HL-60/S4 treated with retinoic acid at 250 ng/mL for 4 days and 3 days (cell line): ENCODE measurements at regions not wholly inside any gene's neighbourhood (a gene's known extent, or its start where the extent isn't known, plus 50 kb on each side); places are given as distances from the start of the nearest gene placed in this dataset.

Experiments used
- in situ Hi-C: fragments of 300-500 bp; cut with MboI; formaldehyde crosslinking; loops from 2 replicates; pipeline ENCODE4 v1.7.0; 2022; ENCODE audit warnings: low sequenced_read_pairs

DNA sequence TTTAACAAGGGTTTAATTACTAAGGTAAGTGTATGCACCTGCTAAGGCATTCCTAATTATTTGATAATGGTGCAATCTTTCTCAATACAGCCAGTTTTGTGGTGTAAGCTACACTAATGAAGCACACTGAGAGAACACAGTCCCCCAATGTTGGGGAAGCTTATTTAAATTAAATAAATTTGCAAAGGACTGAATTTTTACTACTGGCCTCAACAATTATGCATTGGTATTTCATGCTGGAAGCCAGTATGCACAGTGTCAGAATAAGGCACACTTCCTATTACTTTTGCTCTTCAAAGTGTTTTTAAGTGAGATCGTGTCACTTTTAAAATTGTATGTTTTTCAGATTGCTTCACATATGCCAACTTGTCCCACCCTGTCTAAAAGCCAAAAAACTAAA, 103.2 kb upstream of the ZNF521 start:
- in situ Hi-C loops, result no loop called here

DNA sequence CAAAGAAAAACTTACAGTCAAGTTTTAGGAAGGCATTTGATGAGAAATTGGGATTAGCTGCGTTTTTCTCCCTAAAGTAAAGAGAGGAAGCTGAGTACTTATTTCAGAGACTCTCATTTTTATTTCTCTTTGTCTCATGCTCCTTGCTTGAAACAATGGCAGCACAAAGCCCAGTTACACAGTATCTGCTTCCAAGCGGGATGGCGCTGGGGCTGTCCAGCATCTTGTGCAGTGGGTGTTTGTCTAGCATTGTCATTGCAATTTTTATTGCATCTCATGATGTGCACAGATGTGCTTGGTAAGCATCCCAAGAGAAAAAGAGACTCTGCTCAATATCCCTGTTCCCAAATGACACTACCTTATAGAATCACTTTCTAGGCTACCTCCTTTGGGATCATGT, 102.8 kb upstream of the ZNF521 start:
- in situ Hi-C loops, result no loop called here

DNA sequence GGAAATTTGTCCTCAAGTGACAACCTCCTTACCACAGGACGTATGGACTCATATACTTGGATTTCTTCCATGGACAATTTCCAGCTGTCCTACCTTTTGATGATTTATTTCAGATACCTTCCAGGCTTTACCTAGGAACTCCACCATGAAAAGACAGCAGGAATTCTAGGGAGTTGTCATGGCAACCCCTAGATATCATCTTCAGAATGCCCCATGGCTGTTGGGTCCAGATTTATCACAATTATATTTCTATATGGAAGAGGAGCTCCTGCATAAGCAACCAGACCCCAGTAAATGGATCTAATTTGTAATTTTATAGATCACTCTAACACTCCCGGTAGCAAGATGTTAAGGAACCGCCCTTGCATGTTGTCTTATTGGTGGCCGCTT, 102.3 kb upstream of the ZNF521 start:
- in situ Hi-C loops, result no loop called here

DNA sequence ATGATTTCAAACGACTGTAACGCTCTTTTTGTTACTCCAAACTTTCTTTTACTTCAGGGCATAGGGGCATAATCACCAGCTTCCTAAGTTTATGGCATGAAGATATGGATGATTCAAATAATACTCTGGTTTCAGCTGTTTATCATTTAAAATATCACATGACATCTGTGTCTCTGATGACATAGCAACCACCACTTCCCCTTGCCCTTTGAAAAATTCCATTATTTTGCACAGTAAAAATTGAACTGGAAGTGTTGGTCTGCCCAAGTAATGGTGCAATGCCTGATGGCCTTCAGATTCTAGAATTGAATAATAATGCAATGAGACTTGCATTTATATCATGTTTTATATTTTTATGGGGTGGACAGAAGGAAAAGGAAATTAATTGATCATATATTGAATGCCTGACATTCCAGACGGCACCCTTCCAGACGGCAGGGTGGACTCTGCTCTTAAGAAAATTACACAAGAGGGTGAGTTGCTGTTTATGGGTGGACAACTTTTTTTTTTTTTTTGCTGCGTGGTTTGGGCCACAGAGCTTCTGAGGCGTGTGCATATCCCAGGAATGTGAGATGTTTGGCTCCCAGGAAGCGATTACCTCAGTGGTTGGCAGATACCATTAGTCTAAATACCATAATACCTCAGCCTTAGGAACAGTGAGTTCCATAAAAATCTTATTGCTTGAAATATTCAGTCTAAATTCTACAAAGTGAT, 101.7 kb upstream of the ZNF521 start:
- in situ Hi-C loops, result no loop called here

DNA sequence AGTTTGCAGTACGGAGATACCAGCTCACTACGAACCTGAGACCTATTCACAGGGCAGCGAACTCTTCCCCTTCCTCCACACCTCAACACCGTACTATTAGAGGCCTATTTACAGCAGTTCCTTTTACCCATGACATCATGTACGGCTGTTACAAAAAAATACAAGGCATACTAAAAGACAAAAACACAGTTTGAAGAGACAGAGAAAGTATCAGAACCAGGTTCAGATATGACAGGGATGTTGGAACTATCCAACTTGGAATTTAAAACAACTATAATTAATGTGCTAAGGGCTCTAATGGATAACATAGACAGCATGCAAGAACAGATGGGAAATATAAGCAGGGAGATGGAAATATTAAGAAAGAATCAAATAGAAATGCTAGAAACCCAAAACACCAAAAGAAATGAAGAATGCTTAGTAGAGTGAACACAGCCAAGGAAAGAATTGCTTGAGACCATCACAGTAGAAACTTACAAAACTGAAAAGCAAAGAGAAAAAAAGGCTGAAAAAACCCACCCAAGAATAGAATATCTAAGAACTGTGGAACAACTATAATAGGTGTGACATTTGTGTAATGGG, 99.2 kb upstream of the ZNF521 start:
- in situ Hi-C loops, result no loop called here

DNA sequence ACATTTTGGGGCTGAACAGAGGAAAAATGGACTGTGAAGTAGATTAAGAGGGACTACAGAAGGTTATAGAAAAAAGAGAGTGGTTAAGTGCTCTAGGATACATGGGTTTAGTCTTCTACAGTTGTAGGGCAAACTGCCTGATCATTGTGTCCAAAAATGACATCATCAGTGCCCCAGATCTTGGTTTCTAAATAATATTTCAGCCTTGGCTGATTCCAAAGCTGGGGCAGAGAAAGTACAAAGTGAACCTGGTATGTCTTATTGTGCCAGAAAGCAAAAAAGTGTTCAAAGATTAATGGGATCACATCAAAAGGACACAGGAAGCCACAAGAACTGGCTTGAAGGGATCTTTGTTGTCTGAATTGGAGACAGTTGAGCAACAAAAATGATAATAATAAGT, 97.1 kb upstream of the ZNF521 start:
- in situ Hi-C loops, result no loop called here

DNA sequence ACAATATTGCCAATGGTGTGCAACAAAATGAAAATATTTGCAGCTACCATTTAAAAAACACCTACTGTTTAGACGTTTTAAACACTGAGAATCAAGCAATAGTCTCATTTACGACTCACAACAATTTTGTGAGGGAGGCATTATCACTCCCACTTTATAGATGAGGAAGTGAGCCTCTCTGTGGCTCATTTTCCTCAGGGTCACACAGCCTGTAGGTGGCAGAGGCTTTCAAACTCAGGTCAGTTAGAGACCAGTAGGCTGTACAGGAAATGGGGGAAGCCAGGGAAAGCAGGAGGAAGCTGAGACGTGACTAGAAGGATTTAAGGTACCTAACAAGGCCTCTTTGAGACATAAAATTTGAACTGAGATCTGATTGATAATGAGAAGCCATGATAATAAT, 95.0 kb upstream of the ZNF521 start:
- in situ Hi-C loops, result no loop called here

DNA sequence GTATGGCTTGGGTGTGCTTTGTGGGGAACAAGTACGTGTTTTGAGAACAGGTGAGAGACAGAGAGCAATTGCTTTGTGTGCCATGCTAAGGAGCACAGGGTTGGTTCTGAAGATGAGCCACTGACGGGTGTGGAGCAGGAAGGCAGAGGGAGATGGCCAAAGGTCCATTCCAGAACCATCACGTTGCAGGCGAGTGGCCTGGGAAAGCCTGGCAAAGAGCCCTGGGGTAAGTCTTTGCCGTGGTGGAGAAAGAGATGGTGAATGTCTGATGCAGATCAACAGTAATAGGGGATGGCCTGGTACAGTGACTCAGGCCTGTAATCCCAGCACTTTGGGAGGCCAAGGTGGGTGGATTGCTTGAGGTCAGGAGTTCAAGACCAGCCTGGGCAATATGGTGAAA, 93.5 kb upstream of the ZNF521 start:
- in situ Hi-C loops, result no loop called here

DNA sequence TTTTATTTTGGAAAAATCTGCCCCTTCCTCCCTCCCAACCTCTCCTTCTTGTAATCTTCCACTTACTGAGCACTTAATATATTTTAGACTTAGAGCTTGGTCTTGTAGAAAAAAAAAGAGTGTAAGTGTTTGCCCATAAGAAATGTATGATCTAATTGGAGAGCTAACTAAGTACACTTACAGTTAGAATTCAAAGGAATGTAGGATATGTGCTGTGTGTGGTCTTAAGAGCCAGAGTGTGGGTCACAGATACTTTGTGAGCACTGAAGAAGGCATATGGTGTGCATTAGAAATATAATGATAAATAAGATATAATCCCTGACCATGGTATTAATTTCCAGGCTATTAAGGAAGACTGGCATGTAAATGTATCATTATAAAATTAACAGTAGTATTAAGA, 91.8 kb upstream of the ZNF521 start:
- in situ Hi-C loops, result no loop called here

DNA sequence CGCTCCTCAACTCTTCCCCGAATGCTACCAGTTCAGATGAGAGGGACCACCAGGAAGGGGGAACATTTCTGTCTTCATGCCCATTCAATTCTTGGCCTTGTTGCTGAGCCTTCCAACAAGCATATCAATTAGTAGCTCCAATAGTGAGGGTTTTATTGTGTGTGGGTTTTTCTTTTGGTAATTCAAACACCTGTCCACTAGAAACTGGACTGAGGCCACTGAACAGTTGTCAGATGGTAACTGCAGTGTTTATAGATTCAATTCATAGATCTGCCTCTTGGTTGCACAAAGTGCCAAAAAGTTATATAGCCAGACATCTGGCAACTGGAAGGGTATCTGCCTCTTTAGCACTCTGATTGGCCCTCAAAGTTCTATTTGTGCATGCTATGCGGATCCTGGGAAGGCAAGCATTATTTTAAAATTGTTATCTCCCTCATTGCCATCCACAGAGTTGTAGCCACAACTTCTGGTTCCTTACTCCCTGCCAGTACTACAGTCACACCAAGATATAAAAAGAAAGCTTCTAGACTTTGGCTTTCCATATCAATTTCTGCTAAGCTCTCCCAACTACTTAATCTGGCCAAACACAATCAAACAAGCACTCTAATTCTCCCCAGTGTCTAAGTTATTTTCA, 83.3 kb upstream of the ZNF521 start:
- in situ Hi-C loops, result no loop called here

DNA sequence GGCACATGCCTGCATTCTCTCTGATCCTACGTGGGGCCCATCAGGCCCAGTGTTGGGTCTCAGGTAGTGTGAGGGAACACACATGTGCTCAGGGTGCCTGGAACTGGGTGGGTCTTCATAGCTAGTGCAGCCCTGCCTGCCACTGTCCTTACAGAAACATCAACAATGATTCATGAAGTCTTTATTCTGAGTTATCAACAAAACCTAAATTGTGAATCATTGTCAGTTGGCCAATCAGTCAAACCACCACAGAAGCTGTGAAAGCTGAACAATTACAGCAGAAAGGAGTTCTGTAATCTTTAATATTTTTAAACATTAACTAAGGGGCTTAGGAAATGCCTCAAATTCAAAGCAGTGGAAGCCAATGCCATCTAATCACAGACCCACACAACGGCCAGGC, 82.8 kb upstream of the ZNF521 start:
- in situ Hi-C loops, result no loop called here

DNA sequence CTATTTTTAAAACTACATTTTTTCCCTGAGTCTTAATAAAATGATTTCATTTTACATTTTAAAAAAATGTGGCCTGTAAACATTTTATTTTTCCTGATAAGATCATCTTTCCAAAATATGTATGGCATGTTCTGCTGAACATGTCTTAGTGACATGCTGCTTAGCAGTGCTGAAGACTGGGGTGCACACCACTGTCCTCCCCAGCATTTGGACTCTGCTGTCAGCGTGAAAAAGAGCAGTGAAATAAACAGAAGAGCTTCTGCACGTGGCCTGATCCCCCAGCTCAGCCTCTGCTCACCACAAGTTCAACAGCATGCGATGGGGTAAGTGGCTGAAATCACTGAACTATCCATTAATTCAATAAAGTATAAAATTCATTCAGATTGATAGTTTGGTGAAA, 81.6 kb upstream of the ZNF521 start:
- in situ Hi-C loops, result no loop called here

DNA sequence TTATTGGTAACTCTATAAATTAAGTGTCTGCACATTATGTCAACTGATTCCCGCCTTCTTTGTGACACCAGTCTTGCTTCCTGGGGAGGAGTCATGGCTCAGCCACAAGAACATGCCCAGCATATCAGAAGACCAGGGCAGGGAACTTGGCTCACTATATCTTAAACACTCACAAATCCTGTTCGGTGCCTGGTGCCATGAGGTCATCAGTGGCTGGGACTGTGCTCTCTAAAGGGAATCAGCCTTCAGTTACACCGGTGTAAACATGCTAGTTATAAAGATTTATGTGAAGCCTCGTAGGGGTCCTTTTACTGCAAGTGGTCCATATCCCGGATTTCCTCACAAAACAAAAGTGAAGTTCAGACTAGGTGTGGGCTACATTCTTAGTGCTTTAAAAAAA, 73.1 kb upstream of the ZNF521 start:
- in situ Hi-C loops, result no loop called here

DNA sequence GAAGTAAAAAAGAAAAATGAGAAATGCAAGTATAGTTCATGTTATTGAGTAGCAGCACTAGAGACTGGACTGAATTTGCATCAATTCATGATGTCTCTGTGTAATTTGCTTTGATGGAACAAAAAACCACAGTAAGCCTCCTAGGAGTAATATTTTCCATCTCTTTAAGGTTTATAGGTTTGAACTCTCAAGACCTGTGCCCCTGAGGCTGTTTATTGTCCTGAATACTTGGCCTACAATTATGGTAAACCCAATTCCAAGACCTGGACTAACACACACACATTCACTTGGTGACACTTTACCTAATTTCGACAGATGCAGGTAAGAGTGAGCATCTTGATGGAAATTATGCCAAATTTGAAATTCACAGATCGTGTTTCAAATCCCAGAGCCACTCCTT, 71.8 kb upstream of the ZNF521 start:
- in situ Hi-C loops, result no loop called here

DNA sequence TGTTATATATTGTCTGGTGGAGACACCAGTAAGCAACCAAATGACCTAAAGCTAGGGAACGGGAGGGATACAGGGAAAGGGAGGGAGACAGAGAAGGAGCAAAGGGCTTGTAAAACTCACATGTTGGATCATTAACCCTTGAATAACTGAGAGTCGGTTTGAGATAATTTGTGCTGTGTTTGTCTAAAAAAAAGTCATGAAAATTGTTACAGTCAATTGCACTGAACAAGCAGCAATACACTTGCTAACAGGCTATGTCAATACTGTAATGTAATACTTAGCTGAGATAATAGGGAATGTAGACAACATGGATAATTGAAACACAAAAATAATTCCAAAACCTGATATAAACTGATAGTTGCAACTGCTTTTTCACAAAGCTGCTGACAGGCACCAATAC, 71.3 kb upstream of the ZNF521 start:
- in situ Hi-C loops, result no loop called here

DNA sequence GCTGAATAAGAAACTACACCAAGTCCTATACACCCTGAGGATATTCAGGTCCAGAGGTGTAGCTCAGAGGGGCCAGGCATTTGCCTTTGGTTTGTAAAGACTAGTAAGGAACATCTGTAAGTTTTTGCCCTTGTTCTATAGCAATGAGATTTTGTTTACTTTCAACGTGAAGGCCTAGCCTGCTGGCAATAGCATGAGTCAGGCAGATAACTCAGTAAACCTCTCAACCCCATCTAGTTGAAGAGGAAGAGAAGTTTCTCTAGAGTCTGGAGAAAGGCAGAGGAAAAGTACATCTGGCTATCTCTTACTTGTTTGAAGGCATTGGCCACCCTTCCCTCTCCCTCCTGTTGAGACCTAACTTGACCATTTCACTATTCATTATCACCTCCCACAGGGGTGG, 70.3 kb upstream of the ZNF521 start:
- in situ Hi-C loops, result no loop called here

DNA sequence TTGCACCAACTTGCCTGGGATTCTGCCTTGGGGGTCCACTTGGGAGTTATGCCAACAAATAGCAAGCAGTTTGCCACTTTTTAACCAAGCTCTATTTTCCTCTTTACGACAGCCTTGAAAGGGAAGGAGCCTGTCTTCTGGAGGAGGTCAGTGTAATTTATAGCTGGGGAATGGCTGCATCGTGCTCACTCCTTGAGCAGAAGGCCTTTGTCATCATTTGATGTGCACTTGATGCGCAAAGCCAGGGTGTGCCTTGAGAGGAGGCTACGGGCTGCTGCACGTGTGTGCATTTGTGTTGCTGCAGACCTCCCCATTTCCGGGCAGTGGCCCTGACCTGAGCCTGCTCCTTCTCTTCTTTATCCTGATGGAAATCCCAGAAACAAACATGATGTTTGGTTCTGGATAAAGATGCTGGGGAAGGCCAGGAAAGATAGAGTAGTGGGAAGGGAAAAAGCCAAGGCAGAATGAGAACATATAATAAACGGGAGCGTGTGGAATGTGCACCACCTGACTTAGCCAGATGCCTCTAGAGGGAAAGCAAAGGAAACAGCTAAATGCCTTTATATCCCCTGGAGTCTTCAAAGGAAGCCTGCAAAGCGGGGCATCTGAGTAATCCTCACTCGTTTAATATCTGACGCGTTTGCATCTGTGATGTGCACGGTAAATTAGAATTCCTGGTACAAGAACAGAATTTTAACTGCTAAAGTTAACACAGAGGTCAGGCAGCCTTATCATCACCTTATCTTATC, 68.3 kb upstream of the ZNF521 start:
- in situ Hi-C loops, result no loop called here

DNA sequence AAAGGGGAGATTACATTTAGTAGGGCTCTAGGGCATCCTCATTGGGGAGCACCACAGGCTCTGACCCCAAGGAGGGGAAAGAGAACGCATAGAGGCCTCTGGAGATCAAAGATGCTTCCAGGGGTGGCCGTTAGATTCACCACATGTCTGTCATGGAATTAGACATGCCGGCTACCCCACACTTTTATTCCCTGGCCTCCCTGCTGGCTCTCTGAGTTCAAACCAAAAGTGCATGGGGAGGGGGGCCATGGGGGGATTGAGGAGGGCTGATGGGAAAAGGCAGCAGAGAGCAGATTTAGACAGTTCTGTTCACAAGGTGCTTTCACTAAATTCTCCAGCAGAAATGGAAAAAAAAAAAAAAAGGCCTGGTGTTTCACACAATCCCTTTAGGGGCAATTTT, 64.4 kb upstream of the ZNF521 start:
- in situ Hi-C loops, result no loop called here

DNA sequence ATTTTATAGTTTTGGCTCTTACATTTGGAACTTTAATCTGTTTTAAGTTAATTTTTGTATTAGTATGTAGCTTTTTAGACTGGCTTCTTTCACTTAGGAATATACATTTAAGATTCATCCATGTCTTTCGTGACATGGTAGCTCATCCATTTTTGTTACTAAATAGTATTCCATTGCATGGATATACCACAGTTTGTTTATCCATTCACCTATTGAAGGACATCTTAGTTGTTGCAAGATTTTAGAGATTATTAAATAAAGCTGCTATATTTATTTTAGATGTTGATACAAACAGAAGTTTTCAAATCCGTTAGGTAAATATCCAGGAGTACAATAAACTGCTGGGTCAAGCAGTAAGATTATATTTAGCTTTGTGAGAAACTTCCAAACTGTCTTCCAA, 58.0 kb upstream of the ZNF521 start:
- in situ Hi-C loops, result no loop called here

DNA sequence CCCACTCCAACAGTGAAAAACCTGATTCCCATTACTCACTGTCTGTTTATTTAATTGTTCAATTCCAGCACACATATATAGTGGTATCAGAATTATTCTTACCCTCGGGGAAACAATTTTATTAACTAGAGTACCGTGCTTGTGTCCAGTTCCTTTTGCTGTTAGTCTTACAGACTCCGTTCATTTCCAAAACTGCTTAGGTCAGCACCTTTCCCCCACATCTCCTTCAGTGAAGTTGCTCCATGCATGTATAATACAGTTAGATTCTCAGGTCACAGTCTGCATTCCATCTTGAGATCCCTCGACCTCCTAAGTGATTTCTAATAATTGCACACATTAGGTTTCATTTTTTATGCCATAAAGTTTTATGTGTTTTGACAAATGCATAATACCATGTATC, 56.3 kb upstream of the ZNF521 start:
- in situ Hi-C loops, result no loop called here
